Karpas-422 (cell line): ENCODE measurements at regions not wholly inside any gene's neighbourhood (a gene's known extent, or its start where the extent isn't known, plus 50 kb on each side); places are given as distances from the start of the nearest gene placed in this dataset.

Source experiments
- DNase-seq: peaks from one replicate; pipeline ENCODE4 v3.0.0-alpha.2; 2015
- H2AFZ ChIP-seq: fragments of 200-600 bp; sonication (generic); 2 replicates; pipeline ENCODE4 v1.6.1; 2014; ENCODE audit warnings: antibody characterized with exemption, low read length, mixed read lengths
- H3K27ac ChIP-seq: fragments of 200-600 bp; sonication (generic); 2 replicates; pipeline ENCODE4 v1.5.1; 2014; ENCODE audit warnings: mild to moderate bottlenecking, low read length, moderate library complexity
- H3K27me3 ChIP-seq: fragments of 200-600 bp; sonication (generic); 2 replicates; pipeline ENCODE4 v1.6.1; 2014; ENCODE audit warnings: low read length, mixed read lengths
- H3K36me3 ChIP-seq: fragments of 200-600 bp; sonication (generic); 2 replicates; pipeline ENCODE4 v1.6.1; 2014; ENCODE audit warnings: low read length, mixed read lengths; ENCODE audit not compliant: insufficient read depth
- H3K4me1 ChIP-seq: fragments of 200-600 bp; sonication (generic); 2 replicates; pipeline ENCODE4 v1.6.1; 2014; ENCODE audit warnings: mild to moderate bottlenecking, low read length, mixed read lengths
- H3K4me2 ChIP-seq: fragments of 200-600 bp; sonication (generic); 2 replicates; pipeline ENCODE4 v1.6.1; 2014; ENCODE audit warnings: low read length, low read depth, mild to moderate bottlenecking; ENCODE audit not compliant: poor library complexity, severe bottlenecking
- H3K4me3 ChIP-seq: fragments of 200-600 bp; sonication (generic); 2 replicates; pipeline ENCODE4 v1.5.1; 2014; ENCODE audit warnings: mild to moderate bottlenecking, antibody characterized with exemption, low read length, mixed read lengths
- H3K79me2 ChIP-seq: fragments of 200-600 bp; sonication (generic); 2 replicates; pipeline ENCODE4 v1.6.1; 2014; ENCODE audit warnings: mild to moderate bottlenecking, low read length, mixed read lengths
- H3K9ac ChIP-seq: fragments of 200-600 bp; sonication (generic); 2 replicates; pipeline ENCODE4 v1.6.0; 2014; ENCODE audit warnings: low read length
- H3K9me2 ChIP-seq: fragments of 200-600 bp; sonication (generic), shearing (Covaris generic); replicated peaks from 2 replicates; pipeline ENCODE4 v1.6.0; 2014; ENCODE audit warnings: mild to moderate bottlenecking, low read length, moderate library complexity; ENCODE audit not compliant: insufficient read depth
- H3K9me3 ChIP-seq: fragments of 300-700, 200-600 bp; sonication (generic); 2 replicates; pipeline ENCODE4 v1.6.1; 2014; ENCODE audit warnings: low read length, mixed read lengths
- H4K20me1 ChIP-seq: fragments of 200-600 bp; sonication (generic); 2 replicates; pipeline ENCODE4 v1.6.1; 2014; ENCODE audit warnings: mild to moderate bottlenecking, antibody characterized with exemption, low read length, low read depth; ENCODE audit not compliant: insufficient read depth

GRCh38 chr5:41670854-41671479 lies 160.6 kb upstream of the PLCXD3 start:
- Histone ChIP-seq H4K20me1 (no peaks in the 10 kb centered on the region), H3K9ac (no peak overlapping the region), H3K9me2 (no peaks in the 10 kb centered on the region), H3K4me1 (no peaks in the 10 kb centered on the region), H2AFZ (no peak overlapping the region), H3K27ac (no peak overlapping the region), H3K36me3 (no peaks in the 10 kb centered on the region), H3K27me3 (no peaks in the 10 kb centered on the region), H3K4me3 (no peak overlapping the region), H3K79me2 (no peaks in the 10 kb centered on the region), H3K4me2 (no peak overlapping the region), H3K9me3 (no peaks in the 10 kb centered on the region)
- DNase-seq = no peak

- H3K9me2 ChIP-seq = no peaks in the 10 kb centered on the region
- H3K79me2 ChIP-seq = no peaks in the 10 kb centered on the region
- no peak overlapping the region for H3K4me3 ChIP-seq
- H3K36me3 ChIP-seq = no peaks in the 10 kb centered on the region
- H3K4me2 ChIP-seq = no peak overlapping the region
- H4K20me1 ChIP-seq = no peaks in the 10 kb centered on the region
- H2AFZ ChIP-seq = no peak overlapping the region
- H3K4me1 ChIP-seq = no peaks in the 10 kb centered on the region
- no peak for DNase-seq
- H3K27ac ChIP-seq = no peak overlapping the region
- no peak overlapping the region for H3K9ac ChIP-seq
- no peaks in the 10 kb centered on the region for H3K27me3 ChIP-seq
- H3K9me3 ChIP-seq = no peaks in the 10 kb centered on the region
Measured at GRCh38 chr5:41670216-41670615, 159.8 kb upstream of the PLCXD3 start.

- Histone ChIP-seq H3K9me3 (no peaks in the 10 kb centered on the region), H3K27me3 (no peaks in the 10 kb centered on the region), H3K4me1 (no peaks in the 10 kb centered on the region), H3K9me2 (no peaks in the 10 kb centered on the region), H2AFZ (no peak overlapping the region), H3K36me3 (no peaks in the 10 kb centered on the region), H3K9ac (no peak overlapping the region), H3K27ac (no peak overlapping the region), H3K4me2 (no peak overlapping the region), H4K20me1 (no peaks in the 10 kb centered on the region), H3K4me3 (no peak overlapping the region), H3K79me2 (no peaks in the 10 kb centered on the region)
- DNase-seq = no peak
Measured at GRCh38 chr5:41661254-41661653, 150.9 kb upstream of the PLCXD3 start.

GRCh38 chr5:41656597-41656996 lies 146.2 kb upstream of the PLCXD3 start:
- DNase-seq = no peak
- H3K36me3 ChIP-seq = no peaks in the 10 kb centered on the region
- no peak overlapping the region for H3K4me3 ChIP-seq
- H3K4me2 ChIP-seq = no peak overlapping the region
- no peak overlapping the region for H2AFZ ChIP-seq
- H3K4me1 ChIP-seq = no peaks in the 10 kb centered on the region
- H3K79me2 ChIP-seq = no peaks in the 10 kb centered on the region
- no peaks in the 10 kb centered on the region for H4K20me1 ChIP-seq
- no peaks in the 10 kb centered on the region for H3K9me2 ChIP-seq
- no peak overlapping the region for H3K9ac ChIP-seq
- no peaks in the 10 kb centered on the region for H3K27me3 ChIP-seq
- no peak overlapping the region for H3K27ac ChIP-seq
- H3K9me3 ChIP-seq = no peaks in the 10 kb centered on the region

GRCh38 chr5:41650131-41650530 lies 139.7 kb upstream of the PLCXD3 start:
- H3K27me3 ChIP-seq = no peaks in the 10 kb centered on the region
- no peak for DNase-seq
- no peaks in the 10 kb centered on the region for H3K79me2 ChIP-seq
- no peaks in the 10 kb centered on the region for H3K9me2 ChIP-seq
- no peak overlapping the region for H3K4me2 ChIP-seq
- no peak overlapping the region for H3K27ac ChIP-seq
- no peaks in the 10 kb centered on the region for H3K9me3 ChIP-seq
- H4K20me1 ChIP-seq = no peaks in the 10 kb centered on the region
- H3K36me3 ChIP-seq = no peaks in the 10 kb centered on the region
- H3K9ac ChIP-seq = no peak overlapping the region
- H3K4me3 ChIP-seq = no peak overlapping the region
- no peaks in the 10 kb centered on the region for H3K4me1 ChIP-seq
- H2AFZ ChIP-seq = no peak overlapping the region

- Histone ChIP-seq H3K27ac (no peak overlapping the region), H3K36me3 (no peaks in the 10 kb centered on the region), H3K9me3 (no peaks in the 10 kb centered on the region), H3K9ac (no peak overlapping the region), H2AFZ (no peak overlapping the region), H3K4me1 (no peaks in the 10 kb centered on the region), H4K20me1 (no peaks in the 10 kb centered on the region), H3K9me2 (no peaks in the 10 kb centered on the region), H3K4me2 (no peak overlapping the region), H3K79me2 (no peaks in the 10 kb centered on the region), H3K4me3 (no peak overlapping the region), H3K27me3 (no peaks in the 10 kb centered on the region)
- DNase-seq = no peak
Measured at GRCh38 chr5:41649659-41650058, 139.3 kb upstream of the PLCXD3 start.

GRCh38 chr5:41648996-41649395 lies 138.6 kb upstream of the PLCXD3 start:
- H3K27me3 ChIP-seq = no peaks in the 10 kb centered on the region
- H3K4me2 ChIP-seq = no peak overlapping the region
- H2AFZ ChIP-seq = no peak overlapping the region
- H3K27ac ChIP-seq = no peak overlapping the region
- H3K9me3 ChIP-seq = no peaks in the 10 kb centered on the region
- H3K36me3 ChIP-seq = no peaks in the 10 kb centered on the region
- H3K79me2 ChIP-seq = no peaks in the 10 kb centered on the region
- H3K4me3 ChIP-seq = no peak overlapping the region
- no peak for DNase-seq
- H4K20me1 ChIP-seq = no peaks in the 10 kb centered on the region
- no peaks in the 10 kb centered on the region for H3K4me1 ChIP-seq
- H3K9me2 ChIP-seq = no peaks in the 10 kb centered on the region
- no peak overlapping the region for H3K9ac ChIP-seq

GRCh38 chr5:41641621-41642020 lies 131.2 kb upstream of the PLCXD3 start:
- no peak overlapping the region for H3K4me2 ChIP-seq
- H4K20me1 ChIP-seq = no peaks in the 10 kb centered on the region
- H3K9me3 ChIP-seq = no peaks in the 10 kb centered on the region
- H3K9ac ChIP-seq = no peak overlapping the region
- H2AFZ ChIP-seq = no peak overlapping the region
- H3K9me2 ChIP-seq = no peaks in the 10 kb centered on the region
- DNase-seq = no peak
- H3K27me3 ChIP-seq = no peaks in the 10 kb centered on the region; the same call in 1 of the 2 replicates
- no peak overlapping the region for H3K4me3 ChIP-seq
- H3K79me2 ChIP-seq = no peaks in the 10 kb centered on the region
- no peaks in the 10 kb centered on the region for H3K4me1 ChIP-seq
- H3K27ac ChIP-seq = no peak overlapping the region
- H3K36me3 ChIP-seq = no peaks in the 10 kb centered on the region

GRCh38 chr5:41638685-41639084 lies 128.3 kb upstream of the PLCXD3 start:
- DNase-seq = no peak
- H3K9me3 ChIP-seq = no peaks in the 10 kb centered on the region
- H3K4me3 ChIP-seq = no peak overlapping the region
- H3K9ac ChIP-seq = no peak overlapping the region
- H4K20me1 ChIP-seq = no peaks in the 10 kb centered on the region
- H3K9me2 ChIP-seq = no peaks in the 10 kb centered on the region
- H2AFZ ChIP-seq = no peak overlapping the region
- H3K36me3 ChIP-seq = no peaks in the 10 kb centered on the region
- H3K79me2 ChIP-seq = no peaks in the 10 kb centered on the region
- H3K27ac ChIP-seq = no peak overlapping the region
- H3K4me2 ChIP-seq = no peak overlapping the region
- H3K27me3 ChIP-seq = no peaks in the 10 kb centered on the region; the same call in 1 of the 2 replicates
- H3K4me1 ChIP-seq = no peaks in the 10 kb centered on the region
